NCI-H187 treated with DMSO at 0.1 percent for 48 hours (cell line): ENCODE measurements at regions not wholly inside any gene's neighbourhood (a gene's known extent, or its start where the extent isn't known, plus 50 kb on each side); places are given as distances from the start of the nearest gene placed in this dataset.
A peak's percentile ranks its signal among the peaks of the same experiment; 100 is the strongest.
"Not testable (repeated sequence)": the region's sequence is repeated elsewhere in the genome, so short reads cannot be mapped to it uniquely, and the experiment has no call there.

ENCODE experiments used
- DNase-seq: peaks from one replicate; lab custom pipeline; 2025; lab: John Stamatoyannopoulos, UW

GRCh38 chr7:113383638-113384037, 265.3 kb upstream of the SMIM30 start:
- no peak for DNase-seq

- DNase-seq: no peak
Measured at GRCh38 chr7:113379746-113380145, 261.4 kb upstream of the SMIM30 start.

- DNase-seq: no peak
Measured at GRCh38 chr7:113374955-113375354, 256.6 kb upstream of the SMIM30 start.

GRCh38 chr7:113373863-113374262, 255.5 kb upstream of the SMIM30 start:
- no peak for DNase-seq

GRCh38 chr7:113371416-113372043, 253.2 kb upstream of the SMIM30 start:
- no peak for DNase-seq

- DNase-seq: no peak
Measured at GRCh38 chr7:113370910-113371309, 252.6 kb upstream of the SMIM30 start.

GRCh38 chr7:113368256-113368655, 249.9 kb upstream of the SMIM30 start:
- DNase-seq: no peak

- no peak for DNase-seq
Measured at GRCh38 chr7:113367041-113367586, 248.8 kb upstream of the SMIM30 start.

- no peak for DNase-seq
Measured at GRCh38 chr7:113366122-113366521, 247.8 kb upstream of the SMIM30 start.

GRCh38 chr7:113349339-113349738, 231.0 kb upstream of the SMIM30 start:
- no peak for DNase-seq

- DNase-seq: no peak
Measured at GRCh38 chr7:113339661-113340060, 221.3 kb upstream of the SMIM30 start.

GRCh38 chr7:113338071-113338696, 219.8 kb upstream of the SMIM30 start:
- no peak for DNase-seq

- DNase-seq: not testable (repeated sequence)
Measured at GRCh38 chr7:113336838-113337237, 218.5 kb upstream of the SMIM30 start.

- no peak for DNase-seq
Measured at GRCh38 chr7:113331155-113331898, 213.0 kb upstream of the SMIM30 start.

GRCh38 chr7:113321201-113321600, 202.8 kb upstream of the SMIM30 start:
- DNase-seq: no peak

GRCh38 chr7:113320419-113320818, 202.1 kb upstream of the SMIM30 start:
- DNase-seq: peak; percentile 35

- DNase-seq: no peak
Measured at GRCh38 chr7:113314594-113314993, 196.2 kb upstream of the SMIM30 start.

GRCh38 chr7:113308399-113308798, 190.0 kb upstream of the SMIM30 start:
- DNase-seq: no peak

- DNase-seq: no peak
Measured at GRCh38 chr7:113307147-113307546, 188.8 kb upstream of the SMIM30 start.

- no peak for DNase-seq
Measured at GRCh38 chr7:113306302-113306701, 187.9 kb upstream of the SMIM30 start.

GRCh38 chr7:113304104-113304503, 185.8 kb upstream of the SMIM30 start:
- no peak for DNase-seq

- not testable (repeated sequence) for DNase-seq
Measured at GRCh38 chr7:113303388-113303787, 185.0 kb upstream of the SMIM30 start.

- DNase-seq: no peak
Measured at GRCh38 chr7:113301983-113302382, 183.6 kb upstream of the SMIM30 start.
